Choroid plexus epithelial cell (primary cell): ENCODE measurements at regions not wholly inside any gene's neighbourhood (a gene's known extent, or its start where the extent isn't known, plus 50 kb on each side); places are given as distances from the start of the nearest gene placed in this dataset.
A peak's percentile ranks its signal among the peaks of the same experiment; 100 is the strongest.

ENCODE experiments used
- DNase-seq: peaks from one replicate; pipeline ENCODE4 v3.0.0-alpha.2; 2010; ENCODE audit warnings: low read depth
- H3K4me3 ChIP-seq: 2 replicates; pipeline ENCODE4 v1.5.1; 2011; ENCODE audit warnings: low read depth, mild to moderate bottlenecking, control low read depth, low read length, moderate library complexity
- CTCF ChIP-seq: conservative IDR thresholded peaks from 2 replicates; pipeline ENCODE4 v1.5.1; 2011; ENCODE audit warnings: low read depth, mild to moderate bottlenecking, control low read depth, inconsistent platforms, low read length, moderate library complexity

GRCh38 chr4:16284050-16284449 is 57.8 kb upstream of the TAPT1 start:
- H3K4me3 ChIP-seq: no peak overlapping the region
- no peak for DNase-seq
- no peak for TF ChIP-seq CTCF

- no peak for DNase-seq
- TF ChIP-seq CTCF: peak; percentile 38
Observed at GRCh38 chr4:16278178-16278577, 51.9 kb upstream of the TAPT1 start.

More at GRCh38 chr4:16278178-16278577, 51.9 kb upstream of the TAPT1 start:
- H3K4me3 ChIP-seq: no peak overlapping the region
